LNCaP clone FGC (cell line): ENCODE measurements at regions not wholly inside any gene's neighbourhood (a gene's known extent, or its start where the extent isn't known, plus 50 kb on each side); places are given as distances from the start of the nearest gene placed in this dataset.

ENCODE experiments used
- DNase-seq: peaks from one replicate; pipeline ENCODE4 v3.0.0-alpha.2; 2011; ENCODE audit warnings: low read depth
- H3K4me3 ChIP-seq: 2 replicates; pipeline ENCODE4 v1.5.1; 2011; ENCODE audit warnings: mild to moderate bottlenecking, low read depth, low read length, control low read depth
- CTCF ChIP-seq: IDR thresholded peaks from 2 replicates; pipeline ENCODE4 v1.5.1; 2012; ENCODE audit warnings: mild to moderate bottlenecking; ENCODE audit not compliant: control insufficient read depth, insufficient read depth; ENCODE audit errors: extremely low read depth

- no peak overlapping the region for H3K4me3 ChIP-seq
- no peak for DNase-seq
- TF ChIP-seq CTCF, result no peak
These were observed 197.8 kb upstream of the NT5E start for GRCh38 chr6:85252085-85252484.

- TF ChIP-seq CTCF, result no peak
- no peak for DNase-seq
- H3K4me3 ChIP-seq, result no peak overlapping the region
These were observed 198.6 kb upstream of the NT5E start for GRCh38 chr6:85251300-85251699.

DNA sequence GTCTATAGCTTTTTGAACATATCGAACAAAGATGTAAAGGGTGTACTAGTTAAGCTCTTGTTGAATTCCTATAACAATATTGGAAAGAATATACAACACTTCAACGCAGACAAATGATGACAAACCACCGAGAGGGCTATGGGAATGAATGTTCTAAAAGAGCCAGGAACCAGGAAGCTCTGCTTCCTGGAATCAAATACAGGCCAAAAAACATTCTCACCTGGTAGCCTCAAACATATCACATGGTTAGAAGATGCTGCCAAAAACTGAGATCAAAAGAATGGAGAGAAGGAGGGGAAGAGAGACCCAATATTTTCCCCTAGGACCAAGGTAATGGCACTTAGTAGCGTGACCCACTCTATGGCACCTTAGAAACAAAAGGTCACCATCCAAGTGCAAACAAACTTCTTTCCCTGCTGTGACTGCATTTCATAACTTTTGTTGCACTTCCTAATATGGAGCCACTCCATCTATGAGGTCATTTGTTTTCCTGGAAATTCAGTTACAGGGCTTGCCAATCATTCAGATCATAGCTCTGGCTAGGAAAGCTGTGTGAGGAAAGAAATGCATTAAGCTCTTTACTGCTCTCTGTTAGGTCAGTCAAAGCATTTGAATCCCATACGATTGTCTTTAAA, 199.2 kb upstream of the NT5E start:
- H3K4me3 ChIP-seq, result no peak overlapping the region
- peak; percentile 10 for DNase-seq
- no peak for TF ChIP-seq CTCF

DNA sequence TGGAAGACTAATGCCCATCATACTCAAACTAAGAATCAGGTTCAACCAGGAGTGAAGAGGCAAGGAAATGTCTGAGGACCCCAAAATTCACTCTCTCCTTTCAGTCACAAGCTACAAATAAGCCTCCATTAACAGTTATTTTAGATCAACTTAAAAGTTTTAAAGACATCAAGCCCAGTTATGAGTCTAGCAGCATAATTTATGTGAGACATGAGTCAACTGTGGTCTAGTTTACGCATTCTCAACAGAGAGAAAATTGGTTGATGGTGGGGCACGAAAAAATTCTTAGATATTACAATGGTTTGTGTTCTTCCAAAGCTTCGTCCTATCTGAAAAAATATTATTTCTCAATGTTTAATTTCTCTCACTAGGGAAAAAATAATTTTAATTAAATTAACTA, 204.9 kb upstream of the NT5E start:
- no peak for DNase-seq
- no peak overlapping the region for H3K4me3 ChIP-seq
- no peak for TF ChIP-seq CTCF

- TF ChIP-seq CTCF, result no peak
- no peak for DNase-seq
- H3K4me3 ChIP-seq, result no peak overlapping the region
These were observed 208.3 kb upstream of the NT5E start for GRCh38 chr6:85241498-85242052.

GRCh38 chr6:85240787-85241385, 209.0 kb upstream of the NT5E start:
- TF ChIP-seq CTCF, result no peak
- no peak for DNase-seq
- no peak overlapping the region for H3K4me3 ChIP-seq
